ENCODE measurements at regions not wholly inside any gene's neighbourhood (a gene's known extent, or its start where the extent isn't known, plus 50 kb on each side); places are given as distances from the start of the nearest gene placed in this dataset.
"Not testable (repeated sequence)": the region's sequence is repeated elsewhere in the genome, so short reads cannot be mapped to it uniquely, and the experiment has no call there.

DNA sequence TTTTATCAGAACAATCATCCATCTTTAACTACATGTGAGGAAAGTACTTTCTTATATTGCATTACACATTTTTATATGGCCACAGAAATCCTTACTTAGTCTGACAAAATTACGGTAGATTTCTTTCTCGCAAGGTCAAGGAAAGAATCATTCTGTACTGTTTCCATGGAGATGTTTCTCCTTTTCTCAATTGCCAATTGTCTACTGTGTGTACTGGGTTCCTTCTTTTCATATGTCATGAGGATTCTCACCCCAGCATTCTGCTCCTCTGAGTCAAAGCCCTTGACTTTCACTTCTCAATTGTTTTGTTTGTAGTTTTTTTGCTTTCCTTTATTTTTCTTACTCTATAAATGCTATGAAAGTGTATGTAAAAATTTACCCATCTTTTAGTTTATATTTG lies 99.3 kb upstream of the AGAP9 start:
- peak; percentile 4 for DNase-seq (ENCODE audit: low spot score)

DNA sequence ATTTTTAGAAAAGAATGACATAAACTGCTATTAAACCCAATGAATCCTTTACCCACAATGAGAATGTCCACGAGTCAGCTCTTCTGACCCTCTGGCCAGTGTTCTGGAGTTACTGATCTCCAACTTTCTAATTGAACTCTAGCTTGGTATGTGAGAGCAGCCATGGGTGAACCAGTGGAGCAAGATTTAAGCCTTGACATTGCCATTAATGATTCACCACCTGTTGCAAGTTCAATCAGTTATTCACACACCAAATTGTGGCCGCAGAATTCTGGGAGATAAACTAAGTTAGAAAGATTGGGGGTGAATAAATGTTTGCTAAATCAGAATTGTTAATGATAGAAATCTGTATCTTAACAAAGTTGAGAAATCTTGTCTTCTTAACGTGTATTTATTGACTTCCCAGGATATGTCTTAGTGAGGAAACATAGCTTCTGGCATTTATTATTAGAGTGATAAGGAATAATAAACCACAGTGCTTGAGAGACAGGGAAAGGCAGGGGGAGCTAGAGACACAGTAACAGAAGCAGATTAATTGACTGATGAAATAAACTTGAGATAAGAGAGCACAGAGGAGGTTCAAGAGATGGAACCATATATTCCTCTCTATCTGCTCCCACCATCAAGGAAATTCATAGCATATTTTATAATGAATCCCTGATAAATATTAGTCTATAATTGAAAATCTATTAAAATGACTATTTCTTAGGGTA lies 96.0 kb upstream of the AGAP9 start:
- peak; percentile 70 for DNase-seq (ENCODE audit: low spot score)

DNA sequence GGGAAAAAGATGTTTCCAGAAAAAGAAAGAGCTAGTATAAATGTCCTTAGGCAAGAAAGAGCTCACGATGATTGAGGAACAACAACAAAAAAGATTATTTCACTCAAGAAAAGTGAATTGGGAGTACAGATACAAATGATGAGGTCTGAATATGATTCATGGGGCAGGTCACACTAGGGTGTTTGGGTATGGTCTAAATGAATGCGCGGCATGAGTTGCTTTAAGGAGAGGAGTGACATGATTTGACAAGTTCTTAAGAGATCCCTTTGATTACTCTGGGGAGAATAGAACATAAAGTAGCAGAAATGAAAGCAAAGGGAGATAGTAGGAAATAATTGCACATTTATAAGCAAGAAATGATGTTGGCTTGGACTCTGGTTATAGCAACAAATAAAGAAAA lies 85.9 kb upstream of the AGAP9 start:
- not testable (repeated sequence) for DNase-seq (ENCODE audit: low spot score)

DNA sequence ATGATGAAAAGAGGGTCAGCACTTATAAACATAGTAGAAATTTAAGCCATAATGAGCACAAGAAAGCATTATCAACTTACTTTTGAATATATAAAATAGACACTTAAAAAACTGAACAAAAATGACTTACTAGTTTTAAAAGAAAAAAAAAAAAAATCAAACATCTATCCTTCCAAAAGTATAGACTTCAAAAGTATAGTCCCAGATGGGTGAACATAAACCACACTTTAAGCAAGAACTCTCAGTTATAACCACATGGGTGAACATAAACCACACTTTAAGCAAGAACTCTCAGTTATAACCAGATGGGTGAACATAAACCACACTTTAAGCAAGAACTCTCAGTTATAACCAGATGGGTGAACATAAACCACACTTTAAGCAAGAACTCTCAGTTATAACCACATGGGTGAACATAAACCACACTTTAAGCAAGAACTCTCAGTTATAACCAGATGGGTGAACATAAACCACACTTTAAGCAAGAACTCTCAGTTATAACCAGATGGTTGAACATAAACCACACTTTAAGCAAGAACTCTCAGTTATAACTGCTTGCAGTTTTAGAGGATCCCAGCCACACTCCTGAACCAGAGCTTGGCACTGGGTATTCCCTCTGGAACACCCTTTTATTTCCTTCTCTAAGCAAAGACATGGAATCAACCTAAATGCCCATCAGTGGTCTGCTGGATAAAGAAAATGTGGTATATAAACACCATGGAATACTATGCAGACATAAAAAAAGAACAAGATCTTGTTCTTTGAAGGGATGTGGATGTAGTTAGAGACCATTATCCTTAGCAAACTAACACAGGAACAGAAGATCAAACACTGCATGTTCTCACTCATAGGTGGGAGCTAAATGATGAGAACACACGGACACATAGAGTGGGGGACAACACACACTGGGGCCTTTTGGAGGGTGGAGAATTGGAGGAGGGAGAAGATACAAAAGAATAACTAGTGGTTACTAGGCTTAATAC lies 82.6 kb upstream of the AGAP9 start:
- not testable (repeated sequence) for DNase-seq (ENCODE audit: low spot score)

DNA sequence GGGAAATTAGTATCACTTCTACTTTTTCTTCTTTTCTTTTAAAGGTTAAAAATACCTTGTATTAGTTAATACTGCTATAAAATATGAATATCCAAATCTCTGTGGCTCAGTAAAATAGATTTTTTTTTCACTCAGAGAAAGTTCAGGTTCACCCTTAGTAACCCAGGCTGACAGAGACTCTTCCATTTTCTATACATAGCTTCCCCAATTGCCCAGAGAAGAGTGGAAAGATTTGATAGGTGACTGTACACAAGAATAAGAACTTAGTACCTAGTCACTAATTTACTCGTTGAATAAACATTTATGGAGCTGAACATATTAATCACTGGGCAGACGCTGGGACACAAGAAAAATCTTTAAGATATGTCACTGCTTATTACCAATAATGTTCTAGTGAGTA lies 77.2 kb upstream of the AGAP9 start:
- DNase-seq (ENCODE audit: low spot score): not testable (repeated sequence)

DNA sequence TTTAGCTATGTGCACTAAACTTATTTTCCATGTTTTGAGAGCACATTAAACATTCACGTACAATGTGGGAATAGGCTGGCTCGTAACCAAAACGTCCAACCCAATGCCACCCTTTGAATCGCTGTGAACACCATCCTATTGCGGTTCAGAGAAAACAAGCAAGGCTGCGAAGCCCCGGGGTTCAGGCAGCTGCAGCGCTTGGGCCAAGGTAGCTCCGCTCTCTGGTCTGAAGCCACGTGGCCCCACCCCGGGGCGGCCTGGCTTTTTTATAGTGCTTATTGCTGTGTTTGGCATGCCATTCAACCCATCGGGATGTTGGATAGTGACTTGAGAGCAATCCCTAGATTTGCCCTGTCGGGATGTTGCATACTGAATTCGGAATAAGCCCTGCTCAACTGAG lies 76.7 kb upstream of the AGAP9 start:
- DNase-seq (ENCODE audit: low spot score): not testable (repeated sequence)

- not testable (repeated sequence) for DNase-seq (ENCODE audit: low spot score)
These were observed 76.2 kb upstream of the AGAP9 start for GRCh38 chr10:47599657-47600056.

- DNase-seq (ENCODE audit: low spot score): not testable (repeated sequence)
These were observed 70.4 kb upstream of the AGAP9 start for GRCh38 chr10:47593805-47594204.

- not testable (repeated sequence) for DNase-seq (ENCODE audit: low spot score)
These were observed 69.7 kb upstream of the AGAP9 start for GRCh38 chr10:47593129-47593528.

- DNase-seq (ENCODE audit: low spot score): not testable (repeated sequence)
These were observed 67.5 kb upstream of the AGAP9 start for GRCh38 chr10:47590956-47591355.

- DNase-seq (ENCODE audit: low spot score): not testable (repeated sequence)
These were observed 67.1 kb upstream of the AGAP9 start for GRCh38 chr10:47590534-47590933.

DNA sequence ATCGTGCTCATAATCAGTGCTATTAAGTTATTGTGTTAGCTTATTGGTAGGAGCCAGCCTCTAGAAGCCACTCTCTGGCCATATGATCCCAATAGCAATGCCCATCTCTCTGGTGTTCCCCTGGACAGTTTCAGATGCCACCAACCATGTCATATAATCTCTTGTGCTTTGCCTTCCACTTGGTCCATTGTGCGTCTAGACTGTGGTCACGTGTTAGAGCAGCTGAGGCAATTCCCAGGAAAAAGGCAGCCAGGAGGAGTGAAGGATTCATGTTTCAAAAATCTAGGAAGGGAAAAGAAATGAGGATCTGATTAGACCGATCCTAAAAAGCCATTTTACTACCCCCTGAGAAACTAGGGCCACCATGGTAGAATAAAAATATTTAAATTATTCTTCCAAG lies 58.6 kb upstream of the AGAP9 start:
- not testable (repeated sequence) for DNase-seq (ENCODE audit: low spot score)

DNA sequence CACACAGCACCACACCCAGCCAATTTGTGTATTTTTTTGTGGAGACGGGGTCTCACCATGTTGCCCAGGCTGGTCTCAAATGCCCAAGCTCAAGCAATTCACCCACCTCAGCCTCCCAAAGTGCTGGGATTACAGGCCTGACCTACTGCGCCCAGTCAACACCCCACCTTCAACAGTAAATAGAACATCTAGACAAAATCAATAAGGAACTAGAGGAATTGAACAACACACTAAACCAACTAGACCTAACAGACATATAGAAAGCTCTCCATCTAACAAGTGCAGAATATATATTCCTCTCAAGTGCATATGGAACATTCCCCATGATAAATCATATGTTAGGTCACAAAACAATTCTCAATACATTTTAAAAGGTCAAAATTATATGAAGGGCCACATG lies 56.6 kb upstream of the AGAP9 start:
- not testable (repeated sequence) for DNase-seq (ENCODE audit: low spot score)

GRCh38 chr10:47578547-47578946 lies 55.1 kb upstream of the AGAP9 start:
- DNase-seq (ENCODE audit: low spot score): not testable (repeated sequence)

Data from kidney tubule cell (primary cell).